ENCODE measurements at regions not wholly inside any gene's neighbourhood (a gene's known extent, or its start where the extent isn't known, plus 50 kb on each side); places are given as distances from the start of the nearest gene placed in this dataset.

- TF ChIP-seq EP300 (IDR thresholded peaks at IDR 0.05) (no peak), CTCF (IDR thresholded peaks at IDR 0.05) (no peak), POLR2A (IDR thresholded peaks at IDR 0.05) (no peak), POLR2AphosphoS5 (IDR thresholded peaks at IDR 0.05) (no peak)
Observed at GRCh38 chr7:96495751-96496216, 173.9 kb upstream of the SLC25A13 start.

All from sigmoid colon (tissue), 4 donors.